ENCODE measurements at regions not wholly inside any gene's neighbourhood (a gene's known extent, or its start where the extent isn't known, plus 50 kb on each side); places are given as distances from the start of the nearest gene placed in this dataset.

- DNase-seq (ENCODE audit: low read depth in 2 of 2), result no peak
Observed at GRCh38 chr17:83144421-83145357, 65.3 kb downstream of the METRNL start.

- no peak for DNase-seq (ENCODE audit: low read depth in 2 of 2)
Observed at GRCh38 chr17:83145358-83145738, 65.9 kb downstream of the METRNL start.

DNA sequence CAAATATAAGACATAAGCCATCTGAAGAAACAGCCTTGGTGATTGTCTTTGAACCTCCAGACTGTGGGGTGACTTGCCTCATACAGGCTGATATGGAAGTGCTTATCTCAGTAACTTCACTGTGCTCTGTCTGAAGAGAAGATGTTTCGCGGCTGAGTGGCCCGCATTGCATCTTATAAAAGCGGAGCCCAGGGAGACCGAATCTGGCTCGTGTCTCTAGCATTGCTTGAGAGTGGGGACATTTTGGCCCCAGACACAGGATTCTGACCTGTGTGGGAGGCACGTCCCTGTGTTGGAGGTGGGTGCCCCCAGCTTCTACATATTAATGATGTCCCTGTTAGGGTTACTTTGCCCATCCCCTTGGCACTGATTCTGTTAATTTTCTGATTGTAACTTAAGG lies 66.4 kb downstream of the METRNL start:
- no peak for DNase-seq (ENCODE audit: low read depth in 2 of 2)

GRCh38 chr17:83146347-83146746 lies 66.9 kb downstream of the METRNL start:
- no peak for DNase-seq (ENCODE audit: low read depth in 2 of 2)

DNA sequence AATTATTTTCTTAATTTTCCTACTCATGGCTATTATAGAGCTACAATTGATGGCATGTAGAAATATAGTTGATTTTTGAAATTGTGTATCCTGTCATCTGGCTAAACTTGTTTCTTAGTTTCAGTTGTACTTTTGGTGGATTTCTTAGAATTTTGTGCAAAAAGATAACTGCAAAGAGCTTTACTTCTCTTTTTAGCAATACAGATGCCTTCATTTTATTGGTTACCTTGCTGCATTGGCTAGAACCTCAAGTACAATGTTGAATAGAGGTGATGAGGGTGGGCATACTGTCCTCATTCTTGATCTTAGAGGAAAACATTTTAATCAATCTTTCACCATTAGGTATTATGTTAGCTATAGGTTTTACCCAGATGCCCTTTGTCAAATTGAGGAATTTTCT lies 67.9 kb downstream of the METRNL start:
- DNase-seq (ENCODE audit: low read depth in 2 of 2), result no peak

- no peak for DNase-seq (ENCODE audit: low read depth in 2 of 2)
Observed at GRCh38 chr17:83148317-83149028, 69.1 kb downstream of the METRNL start.

GRCh38 chr17:83149029-83149725 lies 69.8 kb downstream of the METRNL start:
- DNase-seq (ENCODE audit: low read depth in 2 of 2), result no peak

- no peak for DNase-seq (ENCODE audit: low read depth in 2 of 2)
Observed at GRCh38 chr17:83149761-83150251, 70.4 kb downstream of the METRNL start.

DNA sequence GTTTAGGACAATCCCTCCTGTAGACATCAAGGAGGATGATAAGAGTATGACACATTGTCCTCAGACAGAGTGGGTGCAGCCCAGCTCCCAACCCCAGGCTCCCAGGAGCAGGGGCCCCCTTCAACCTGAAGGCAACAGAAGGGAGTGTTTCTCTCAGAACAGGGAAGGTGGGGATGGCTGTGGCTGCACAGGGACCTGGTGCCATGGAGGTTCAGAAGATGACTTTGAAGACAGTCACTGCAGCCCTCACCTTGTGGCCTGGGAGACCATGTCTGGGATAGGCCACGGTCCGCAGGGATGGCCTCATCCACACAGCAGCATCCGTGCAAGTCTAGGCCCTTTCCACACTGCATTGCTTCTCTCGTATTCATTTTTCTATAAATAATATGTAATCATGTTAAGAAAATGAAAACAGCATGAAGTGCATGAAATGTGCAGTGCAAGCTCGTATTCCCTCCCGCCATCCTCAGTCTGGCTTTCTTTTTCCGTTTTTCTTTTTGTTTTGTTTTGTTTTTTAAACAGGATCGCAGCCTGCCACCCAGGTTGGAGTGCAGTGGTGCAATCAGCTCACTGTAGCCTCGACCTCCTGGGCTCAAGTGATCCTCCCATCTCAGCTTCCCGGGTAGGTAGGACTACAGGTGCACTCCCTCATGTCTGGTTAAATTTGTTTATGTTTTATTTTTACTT lies 71.1 kb downstream of the METRNL start:
- DNase-seq (ENCODE audit: low read depth in 2 of 2), result no peak

GRCh38 chr17:83151056-83151441 lies 71.6 kb downstream of the METRNL start:
- DNase-seq (ENCODE audit: low read depth in 2 of 2), result no peak

DNA sequence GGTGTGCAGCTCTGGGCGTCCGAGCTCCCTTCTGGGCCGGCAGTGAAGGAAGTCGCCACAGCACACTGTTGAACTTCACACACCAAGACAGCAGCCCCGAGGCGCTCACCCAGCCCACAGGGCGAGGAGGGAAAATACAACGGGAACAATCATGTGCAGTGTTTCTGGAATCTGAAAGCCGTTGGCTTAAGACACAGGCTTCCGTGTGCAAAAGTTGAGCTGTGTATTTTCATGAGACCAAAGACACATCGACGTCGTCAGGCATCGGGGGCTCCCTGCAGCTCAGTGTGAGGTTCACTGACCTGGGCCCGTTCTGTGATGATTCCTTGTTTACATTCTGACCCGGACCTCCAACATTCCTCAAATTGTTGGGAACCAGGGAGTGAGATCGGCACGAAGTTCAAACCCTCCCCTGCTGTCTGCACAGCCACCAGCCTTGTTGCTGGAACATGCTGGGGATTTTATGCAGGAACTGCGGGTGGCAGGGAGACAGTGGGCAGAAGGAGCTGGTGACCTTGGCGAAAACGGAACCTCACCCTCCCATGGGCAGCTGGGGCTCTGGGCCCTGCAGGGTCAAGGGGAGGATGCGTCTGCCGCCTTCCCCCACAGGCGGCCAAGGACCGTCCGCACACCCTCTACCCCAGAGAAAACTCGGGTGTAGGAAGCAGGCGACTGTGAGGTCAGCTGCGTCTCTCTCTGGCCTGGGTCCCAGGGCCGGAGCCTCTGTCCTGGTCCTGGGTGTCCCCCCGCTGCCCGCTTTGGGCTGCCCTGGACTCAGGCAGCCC lies 72.2 kb downstream of the METRNL start:
- no peak for DNase-seq (ENCODE audit: low read depth in 2 of 2)

DNA sequence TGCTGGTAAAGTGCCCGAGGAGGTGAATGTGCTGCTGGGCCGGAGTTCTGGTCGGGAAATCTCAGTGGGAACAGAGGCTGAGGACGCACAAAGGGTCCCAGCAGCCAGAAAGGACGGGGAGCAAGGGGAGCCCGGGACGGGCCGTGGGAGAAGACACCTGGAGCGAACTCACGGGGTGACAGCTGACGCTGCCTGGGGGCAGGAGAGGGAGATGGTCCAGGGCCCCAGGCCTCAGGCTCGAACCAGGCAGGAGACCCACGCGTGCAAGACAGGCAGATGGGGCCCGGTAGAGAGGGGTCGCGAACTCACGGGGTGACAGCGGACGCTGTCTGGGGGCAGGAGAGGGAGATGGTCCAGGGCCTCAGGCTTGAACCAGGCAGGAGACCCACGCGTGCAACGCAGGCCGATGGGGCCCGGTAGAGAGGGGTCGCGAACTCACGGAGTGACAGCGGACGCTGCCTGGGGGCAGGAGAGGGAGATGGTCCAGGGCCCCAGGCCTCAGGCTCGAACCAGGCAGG lies 72.9 kb downstream of the METRNL start:
- no peak for DNase-seq (ENCODE audit: low read depth in 2 of 2)

GRCh38 chr17:83152745-83153611 lies 73.6 kb downstream of the METRNL start:
- no peak for DNase-seq (ENCODE audit: low read depth in 2 of 2)

DNA sequence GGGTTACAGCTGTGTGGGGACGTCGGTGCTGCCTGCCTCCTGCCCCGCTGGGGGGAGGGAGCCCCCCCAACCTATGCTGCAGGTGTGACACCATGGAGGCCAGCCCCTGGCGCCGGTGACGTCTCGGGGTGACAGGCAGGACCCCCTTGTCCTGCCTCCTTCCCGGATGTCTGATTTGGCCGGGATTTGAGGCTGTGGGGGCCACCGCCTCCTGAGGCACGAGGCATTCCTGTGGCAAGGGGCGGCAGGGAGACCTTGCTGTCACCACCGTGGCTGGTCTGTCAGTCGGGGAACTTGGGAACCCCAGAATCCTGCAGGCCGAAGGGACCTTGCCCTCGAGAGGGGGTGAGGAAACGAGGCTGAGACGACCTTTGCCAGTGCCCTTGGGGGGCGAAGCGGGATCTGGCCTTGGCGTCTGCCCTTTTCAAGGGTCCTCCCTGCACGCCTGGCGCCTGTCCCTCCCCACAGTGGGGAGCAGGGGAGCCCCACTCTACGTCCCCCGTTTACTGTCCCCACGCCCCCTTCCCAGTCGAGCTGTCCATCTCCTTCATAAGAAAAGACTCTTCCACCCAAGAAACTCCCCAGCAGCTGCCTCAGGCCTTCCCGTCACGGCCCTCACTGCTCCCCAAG lies 74.4 kb downstream of the METRNL start:
- no peak for DNase-seq (ENCODE audit: low read depth in 2 of 2)

GRCh38 chr17:83154311-83155127 lies 75.1 kb downstream of the METRNL start:
- no peak for DNase-seq (ENCODE audit: low read depth in 2 of 2)

DNA sequence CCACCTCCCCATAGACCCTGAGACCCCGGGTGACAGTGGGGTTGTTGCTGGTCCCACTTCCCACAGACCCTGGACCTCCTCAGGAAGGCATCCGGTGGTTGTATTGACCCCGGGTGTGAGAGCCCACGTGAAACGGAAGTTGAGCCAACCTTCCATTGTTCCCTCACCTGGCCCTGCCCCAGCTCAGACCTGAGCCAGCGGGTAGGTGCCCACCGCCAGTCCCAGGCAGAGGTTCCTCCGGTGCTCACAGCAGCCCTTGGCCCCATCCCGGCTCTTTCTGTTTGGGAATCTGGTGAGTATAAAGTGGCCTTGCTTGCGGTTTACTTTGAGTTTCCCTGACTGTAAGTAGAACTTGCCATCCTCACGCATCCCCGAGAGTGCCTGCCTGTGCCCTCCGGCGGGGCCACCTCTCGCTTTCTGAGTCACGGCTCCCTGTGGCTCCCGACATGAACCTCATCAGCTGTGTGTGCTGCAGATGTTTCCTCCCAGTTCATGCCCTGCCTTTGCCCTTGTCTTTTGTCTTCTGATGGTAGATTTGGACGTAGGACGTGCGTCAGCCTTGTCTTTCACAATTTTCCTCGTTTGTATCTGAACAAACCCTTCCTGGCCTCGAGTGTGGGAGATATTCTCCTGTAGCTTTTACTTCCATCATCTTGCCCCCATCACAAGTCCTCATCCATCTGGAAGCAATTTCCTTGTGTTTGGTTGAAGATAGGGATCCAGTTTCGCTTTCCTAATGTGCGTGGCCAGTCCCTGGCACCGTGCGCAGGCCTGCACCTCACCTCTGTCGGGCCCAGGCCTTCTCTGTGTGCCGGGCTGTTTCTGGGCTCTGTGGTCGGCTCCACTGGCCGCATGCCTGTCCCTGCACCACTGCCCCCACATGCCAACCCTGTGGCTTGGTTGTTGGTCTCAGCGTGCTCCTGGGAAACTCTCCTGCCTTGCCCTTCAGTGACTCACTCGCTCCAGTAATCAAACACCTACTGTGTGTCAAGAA lies 76.0 kb downstream of the METRNL start:
- no peak for DNase-seq (ENCODE audit: low read depth in 2 of 2)

GRCh38 chr17:83156408-83156807 lies 77.0 kb downstream of the METRNL start:
- DNase-seq (ENCODE audit: low read depth in 2 of 2), result no peak

Measured in stimulated activated CD8-positive, alpha-beta memory T cell treated with anti-CD3 and anti-CD28 coated beads, Interleukin-7, amount 100 ng/mL, for 4 hours (primary cell).